Stimulated activated CD8-positive, alpha-beta memory T cell treated with anti-CD3 and anti-CD28 coated beads, Interleukin-7, amount 100 ng/mL, for 48 hours (primary cell): ENCODE measurements at regions not wholly inside any gene's neighbourhood (a gene's known extent, or its start where the extent isn't known, plus 50 kb on each side); places are given as distances from the start of the nearest gene placed in this dataset.

ENCODE experiments used
- DNase-seq, 2 donors: peaks; one replicate each; pipeline ENCODE4 v3.0.0-alpha.2; 2020; ENCODE audit warnings: low read depth in 1 of 2; ENCODE audit errors: extremely low read depth in 1 of 2

- no peak for DNase-seq
Observed at GRCh38 chr5:67488885-67489284, 292.3 kb upstream of the CD180 start.

GRCh38 chr5:67487862-67488261, 291.3 kb upstream of the CD180 start:
- DNase-seq, result no peak

GRCh38 chr5:67483453-67484030, 286.9 kb upstream of the CD180 start:
- DNase-seq, result no peak

- no peak for DNase-seq
Observed at GRCh38 chr5:67481362-67481761, 284.8 kb upstream of the CD180 start.

GRCh38 chr5:67478337-67478736, 281.7 kb upstream of the CD180 start:
- no peak for DNase-seq

- DNase-seq, result no peak
Observed at GRCh38 chr5:67476995-67477394, 280.4 kb upstream of the CD180 start.

- DNase-seq, result no peak
Observed at GRCh38 chr5:67476531-67476930, 279.9 kb upstream of the CD180 start.

GRCh38 chr5:67475489-67475888, 278.9 kb upstream of the CD180 start:
- DNase-seq, result no peak

- no peak for DNase-seq
Observed at GRCh38 chr5:67474597-67475238, 278.1 kb upstream of the CD180 start.

GRCh38 chr5:67467110-67467509, 270.5 kb upstream of the CD180 start:
- DNase-seq, result no peak

GRCh38 chr5:67465537-67466207, 269.1 kb upstream of the CD180 start:
- no peak for DNase-seq

GRCh38 chr5:67462147-67462546, 265.5 kb upstream of the CD180 start:
- DNase-seq, result no peak

GRCh38 chr5:67459253-67459652, 262.7 kb upstream of the CD180 start:
- DNase-seq, result no peak

GRCh38 chr5:67455970-67456369, 259.4 kb upstream of the CD180 start:
- no peak for DNase-seq

GRCh38 chr5:67454957-67455561, 258.5 kb upstream of the CD180 start:
- DNase-seq, result no peak

GRCh38 chr5:67453111-67453905, 256.7 kb upstream of the CD180 start:
- no peak for DNase-seq

- no peak for DNase-seq
Observed at GRCh38 chr5:67451640-67452279, 255.2 kb upstream of the CD180 start.

- DNase-seq, result no peak
Observed at GRCh38 chr5:67447732-67448131, 251.1 kb upstream of the CD180 start.

GRCh38 chr5:67437905-67438845, 241.6 kb upstream of the CD180 start:
- no peak for DNase-seq

- DNase-seq, result no peak
Observed at GRCh38 chr5:67435032-67435431, 238.4 kb upstream of the CD180 start.
